Kidney capillary endothelial cell (primary cell): ENCODE measurements at regions not wholly inside any gene's neighbourhood (a gene's known extent, or its start where the extent isn't known, plus 50 kb on each side); places are given as distances from the start of the nearest gene placed in this dataset.

ENCODE experiments used
- DNase-seq: peaks from one replicate; pipeline ENCODE4 v3.0.0-alpha.2; 2018; ENCODE audit warnings: low spot score

DNA sequence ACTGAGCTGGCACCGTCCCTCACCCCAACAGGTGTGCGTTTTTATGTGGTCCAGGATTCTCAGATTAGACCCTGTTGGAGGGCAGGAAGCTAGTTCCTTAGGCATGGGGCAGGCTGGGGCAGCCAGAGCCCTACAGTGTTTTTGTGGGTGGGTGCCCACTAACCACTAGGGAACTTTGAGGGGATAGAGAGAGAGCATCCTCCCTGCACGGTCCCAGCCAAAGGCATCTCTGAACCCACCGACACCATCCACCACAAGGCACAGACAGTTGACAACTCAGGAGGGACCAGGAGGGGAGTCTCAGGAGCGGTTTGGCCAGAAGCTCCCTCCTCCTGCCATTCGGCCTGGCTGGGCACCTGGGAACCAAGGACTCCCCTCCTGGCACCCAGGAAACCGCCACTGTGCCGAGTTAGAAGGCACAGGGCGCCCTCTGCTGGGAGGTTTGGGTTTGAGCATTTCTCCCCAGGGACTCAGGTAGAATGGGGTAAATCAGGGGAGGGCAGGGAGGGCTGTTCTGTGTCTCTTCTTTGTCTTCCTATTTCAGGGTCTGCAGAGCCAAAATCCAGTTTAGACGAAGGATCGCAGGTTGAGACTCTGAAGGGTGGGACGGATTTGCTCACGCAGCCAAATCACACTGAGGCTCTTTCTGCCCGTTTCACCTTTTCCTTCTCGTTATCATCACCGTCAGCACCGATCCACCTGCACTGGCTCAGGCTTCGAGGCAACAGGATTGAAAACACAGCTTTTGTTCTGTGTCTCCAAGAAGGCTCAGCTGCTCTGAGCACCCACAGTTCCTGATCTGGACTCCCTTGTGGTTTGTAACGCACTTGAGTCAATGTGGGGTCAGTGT is 84.8 kb upstream of the COL13A1 start:
- no peak for DNase-seq

DNA sequence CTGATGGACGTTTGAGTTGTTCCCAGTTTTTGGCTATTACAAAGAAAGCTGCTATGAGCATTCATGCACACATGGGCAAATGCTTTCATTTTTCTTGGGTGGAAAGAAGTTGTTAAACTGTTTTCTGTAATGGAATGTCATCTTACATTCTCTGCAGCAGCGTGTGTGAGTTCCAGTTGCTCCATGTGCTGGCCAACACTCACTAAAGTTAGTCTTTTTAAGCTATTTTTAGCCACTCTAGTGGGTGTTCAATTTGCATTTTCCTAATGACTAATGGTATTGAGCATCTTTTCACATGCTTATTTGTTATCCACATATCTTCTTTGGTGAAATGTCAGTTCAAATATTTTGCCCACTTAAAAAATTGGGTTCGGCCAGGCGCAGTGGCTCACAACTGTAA is 82.8 kb upstream of the COL13A1 start:
- DNase-seq, result no peak

DNA sequence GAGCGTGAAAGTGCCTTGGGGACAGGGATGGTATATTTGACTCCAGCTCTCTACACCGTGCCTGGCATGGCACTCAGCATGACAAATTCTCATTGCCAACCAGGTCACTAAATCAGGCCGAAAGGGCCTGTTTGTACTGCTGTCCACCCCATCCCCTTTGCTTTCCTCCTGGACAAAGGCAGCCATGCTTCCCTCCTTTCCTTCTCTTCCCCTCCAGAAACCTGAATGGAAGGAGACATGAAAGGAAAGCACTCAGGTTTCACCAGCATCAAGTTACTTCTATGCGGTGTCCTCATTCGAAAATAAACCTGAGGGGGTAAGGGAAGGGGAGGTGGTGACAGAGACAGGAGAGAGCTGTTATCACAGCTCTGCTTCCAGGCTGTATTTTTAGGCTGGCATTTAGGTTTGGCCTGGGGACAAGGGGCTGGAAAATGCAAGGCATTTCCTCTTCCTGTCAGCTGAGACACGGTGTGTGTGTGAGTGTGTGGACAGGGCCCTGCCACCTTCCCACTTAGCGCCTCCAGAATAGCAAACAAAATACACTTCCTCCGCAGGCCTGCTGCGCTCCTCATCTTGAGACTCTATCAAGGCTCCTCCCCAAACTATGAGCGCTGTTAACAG is 79.9 kb upstream of the COL13A1 start:
- peak; percentile 82 for DNase-seq

DNA sequence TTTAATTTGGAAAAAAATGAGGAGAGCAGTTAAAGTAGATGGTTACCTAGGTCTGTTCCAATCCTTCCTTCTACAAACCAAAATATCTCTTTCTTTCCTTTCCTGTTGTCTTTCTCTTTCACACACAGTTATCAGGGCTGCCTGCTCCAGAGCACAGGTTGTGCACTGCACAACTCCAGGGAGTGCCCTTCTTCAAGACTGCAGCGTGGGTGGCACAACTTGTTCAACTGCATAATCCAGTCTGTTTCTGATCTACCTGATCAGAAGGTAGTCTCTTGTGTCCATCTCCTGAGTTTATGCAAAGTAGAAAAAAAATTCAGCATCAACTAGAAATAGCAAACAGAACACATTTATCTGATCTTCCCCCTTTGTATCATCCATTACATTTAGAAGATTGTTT is 78.1 kb upstream of the COL13A1 start:
- DNase-seq, result no peak

DNA sequence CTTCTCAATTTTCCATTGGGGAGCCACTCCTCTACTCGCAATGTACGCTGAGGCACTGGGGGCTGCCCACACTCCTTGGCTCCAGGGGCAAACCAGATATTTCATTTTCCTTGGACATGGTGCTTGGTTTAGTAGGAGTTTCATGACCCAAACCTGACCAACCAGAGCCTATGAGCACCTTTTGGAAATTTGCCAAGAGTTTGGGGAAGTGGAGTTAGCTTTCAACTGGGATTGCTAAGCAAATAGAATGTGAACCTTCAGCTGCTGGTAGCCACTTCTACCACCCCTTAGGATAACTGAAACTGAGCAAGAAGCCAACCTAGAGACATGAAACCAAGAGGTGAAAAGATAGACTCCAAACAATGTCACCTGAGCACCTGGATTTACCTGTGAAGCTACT is 74.9 kb upstream of the COL13A1 start:
- DNase-seq, result no peak

DNA sequence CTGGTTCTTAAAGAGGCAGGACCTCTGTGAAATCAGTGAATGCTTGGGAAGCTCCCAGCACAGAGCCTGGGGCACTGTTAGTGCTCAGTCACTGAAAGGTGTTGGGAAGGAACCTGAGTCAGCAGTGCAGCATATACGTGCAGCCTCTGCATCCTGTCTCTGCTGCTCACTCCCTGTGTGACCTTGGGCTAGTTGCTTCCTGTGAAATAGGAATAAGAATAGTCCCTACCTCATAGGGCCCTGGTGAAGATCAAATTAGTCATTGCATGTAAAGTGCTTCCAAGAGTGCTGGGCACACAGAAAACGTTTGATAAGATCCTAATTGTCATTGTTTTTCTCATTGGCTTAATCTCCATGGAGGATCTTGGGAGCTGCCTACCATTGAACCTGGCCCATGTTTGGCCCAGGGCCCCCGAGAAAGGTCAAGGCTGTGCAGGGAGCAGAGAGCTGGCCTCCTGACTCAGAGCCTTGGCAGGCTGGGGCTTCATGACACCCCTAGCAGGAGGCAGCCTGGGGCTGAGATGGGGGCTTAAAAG is 73.3 kb upstream of the COL13A1 start:
- DNase-seq, result peak; percentile 99

DNA sequence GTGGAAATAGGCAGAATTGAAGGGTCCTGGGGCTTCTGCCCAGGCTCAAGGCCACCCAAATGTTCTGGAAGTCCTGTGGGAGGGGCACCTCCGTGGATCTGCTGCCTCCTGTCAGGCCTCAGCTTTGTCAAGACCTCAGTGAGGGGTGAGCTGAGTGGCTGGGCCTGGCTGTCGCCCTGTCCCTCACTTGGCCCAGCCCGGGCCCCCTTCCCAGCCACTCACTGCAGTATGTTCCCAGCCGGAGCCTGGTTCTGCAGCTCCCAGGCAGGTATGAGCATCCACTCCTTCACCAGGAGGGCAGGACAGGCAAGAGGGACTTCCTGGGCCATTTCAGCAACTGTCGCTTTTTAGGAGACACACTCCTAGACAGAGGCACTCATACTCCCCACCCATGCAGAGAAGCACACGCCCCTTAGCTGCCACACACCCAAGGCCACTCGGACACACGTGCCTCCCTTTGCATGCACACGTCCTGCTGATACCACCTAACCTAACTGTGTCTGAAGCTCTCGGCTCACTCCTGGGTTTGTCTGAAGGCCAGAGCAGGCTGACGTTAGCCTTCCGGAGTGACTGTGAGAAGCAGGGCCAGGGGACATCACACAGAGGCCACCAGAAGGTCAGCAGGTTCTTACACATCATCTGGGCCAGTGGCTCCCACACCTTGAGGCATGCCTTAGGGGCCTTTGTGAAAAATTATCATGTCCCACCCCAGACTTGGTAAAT is 72.2 kb upstream of the COL13A1 start:
- DNase-seq, result no peak

DNA sequence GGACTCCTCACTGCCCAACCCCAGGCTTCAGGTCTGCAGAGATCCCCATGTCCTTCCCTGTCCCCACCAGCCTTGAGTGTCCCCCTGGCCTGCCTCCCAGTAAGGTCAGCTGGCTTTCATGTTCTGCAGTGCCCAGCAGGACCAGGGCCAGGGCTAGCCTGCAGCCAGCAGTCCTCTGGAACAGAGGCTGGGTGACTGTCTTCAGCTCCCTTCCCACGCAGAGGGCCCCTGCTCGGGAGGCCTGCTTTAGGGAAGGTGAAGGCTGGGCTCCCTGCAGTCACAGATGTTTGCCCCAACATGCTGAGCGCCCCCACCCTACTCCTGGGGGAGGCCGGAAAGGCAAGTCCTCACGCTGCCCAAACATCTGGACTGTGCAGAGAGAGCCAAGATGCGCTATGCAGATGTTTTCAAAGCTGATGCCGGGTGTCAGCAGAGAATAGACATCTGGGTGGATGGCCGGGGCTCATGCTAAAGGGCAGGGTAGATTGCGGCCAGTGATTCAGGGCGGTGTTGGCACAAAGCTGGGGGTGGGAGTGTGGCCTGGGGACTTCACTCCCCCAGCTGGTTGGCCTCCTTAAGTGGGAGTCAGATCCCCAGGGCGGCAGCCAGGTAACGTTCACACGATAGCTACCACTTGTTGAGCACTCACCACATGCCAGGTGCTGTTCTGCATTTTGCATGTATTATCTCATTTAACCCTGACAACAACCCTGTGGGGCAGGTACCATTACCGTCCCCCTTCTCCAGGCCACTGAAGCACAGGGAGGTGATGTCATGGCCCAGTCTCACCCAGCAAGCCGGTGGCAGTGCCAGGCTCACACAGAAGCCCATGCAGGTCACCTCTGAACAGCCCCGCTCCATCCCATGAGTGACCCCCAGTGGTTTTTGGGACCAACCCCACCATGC is 71.2 kb upstream of the COL13A1 start:
- DNase-seq, result no peak

DNA sequence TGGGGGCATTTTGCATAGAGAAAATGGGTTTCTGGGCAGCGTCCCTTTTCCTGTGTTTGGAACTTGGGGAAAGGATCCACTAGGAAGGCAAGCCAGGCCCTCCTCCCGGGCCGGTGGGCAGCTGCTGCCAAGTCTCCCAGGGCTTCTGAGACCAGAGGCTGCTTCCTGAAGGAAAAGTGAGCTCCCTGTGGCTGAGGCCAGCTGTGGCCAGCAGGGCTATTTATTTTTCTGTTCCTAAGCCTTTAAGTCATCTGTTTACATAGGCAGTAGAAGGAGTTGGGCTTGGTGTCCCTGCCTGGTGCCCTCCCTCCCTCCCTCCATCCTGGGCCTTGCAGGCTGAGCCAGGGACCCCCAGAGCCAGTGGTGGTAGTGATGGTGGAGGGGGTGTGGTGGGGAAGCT is 70.5 kb upstream of the COL13A1 start:
- no peak for DNase-seq

DNA sequence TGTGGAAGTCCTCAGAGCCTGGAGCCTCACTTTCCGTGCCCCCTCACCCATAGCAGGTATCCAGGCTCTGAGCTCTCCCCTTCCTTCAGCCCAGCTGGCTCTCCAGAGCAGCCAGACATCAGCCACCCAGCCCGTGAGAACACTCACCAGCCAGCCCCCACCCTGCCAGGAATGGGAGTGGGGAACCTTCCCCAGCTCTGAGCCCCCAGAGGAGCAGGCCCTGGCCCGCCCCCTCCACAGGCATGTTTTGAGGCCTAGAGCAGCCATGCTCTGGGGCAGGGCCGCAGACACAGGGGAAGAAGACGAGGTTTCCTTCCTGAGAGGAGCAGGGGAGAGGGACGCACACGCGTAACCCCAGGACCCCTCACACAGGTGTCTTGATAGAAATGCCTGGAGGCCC is 70.0 kb upstream of the COL13A1 start:
- DNase-seq, result no peak

DNA sequence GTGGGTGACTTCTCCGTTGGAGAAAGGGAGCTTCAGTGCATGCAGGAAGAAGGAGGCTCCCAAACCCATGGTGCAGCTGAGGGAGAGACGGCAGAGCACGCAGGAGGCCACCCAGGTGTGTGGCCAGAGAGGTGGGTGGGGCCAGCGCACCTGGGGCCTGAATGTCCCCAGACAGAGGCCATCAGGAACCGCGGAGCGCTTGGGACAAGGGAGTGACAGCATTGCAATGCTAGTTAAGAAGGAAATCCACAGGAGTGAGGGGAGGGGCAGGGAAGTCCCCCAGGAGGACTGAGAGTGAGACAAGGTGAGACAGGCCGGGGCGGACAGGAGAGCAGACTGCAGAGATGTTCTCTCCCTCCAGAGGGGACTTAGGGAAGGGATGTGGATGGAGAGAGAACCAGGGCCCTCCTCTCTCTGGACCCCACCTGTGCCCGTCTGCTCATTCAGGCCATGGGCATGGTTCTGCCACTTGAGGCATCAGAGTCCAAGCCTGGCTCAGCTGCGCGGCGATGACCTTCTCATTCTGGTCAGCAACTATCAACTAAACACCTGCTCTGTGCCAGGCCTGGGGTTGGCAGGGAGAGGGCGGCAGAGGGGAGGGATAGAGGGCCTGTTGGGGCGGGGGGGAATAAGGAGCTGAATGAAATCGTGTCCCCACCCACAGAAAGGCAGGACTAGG is 69.4 kb upstream of the COL13A1 start:
- no peak for DNase-seq

DNA sequence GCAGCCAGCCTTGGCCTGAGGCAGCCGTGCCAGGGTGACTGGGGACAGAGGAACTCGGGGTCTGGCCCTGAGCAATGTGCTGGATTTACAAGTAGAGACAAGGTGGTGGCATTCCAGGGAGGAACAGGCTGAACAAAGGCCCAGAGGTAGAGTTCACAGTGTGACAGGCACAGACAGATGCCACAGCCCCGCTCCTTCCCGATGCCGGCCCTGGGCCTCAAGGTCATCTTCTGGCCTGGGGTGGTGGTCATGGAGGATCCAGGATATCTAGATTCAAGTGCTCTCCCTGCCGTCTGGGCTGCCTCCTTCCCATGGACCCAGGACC is 68.9 kb upstream of the COL13A1 start:
- no peak for DNase-seq

DNA sequence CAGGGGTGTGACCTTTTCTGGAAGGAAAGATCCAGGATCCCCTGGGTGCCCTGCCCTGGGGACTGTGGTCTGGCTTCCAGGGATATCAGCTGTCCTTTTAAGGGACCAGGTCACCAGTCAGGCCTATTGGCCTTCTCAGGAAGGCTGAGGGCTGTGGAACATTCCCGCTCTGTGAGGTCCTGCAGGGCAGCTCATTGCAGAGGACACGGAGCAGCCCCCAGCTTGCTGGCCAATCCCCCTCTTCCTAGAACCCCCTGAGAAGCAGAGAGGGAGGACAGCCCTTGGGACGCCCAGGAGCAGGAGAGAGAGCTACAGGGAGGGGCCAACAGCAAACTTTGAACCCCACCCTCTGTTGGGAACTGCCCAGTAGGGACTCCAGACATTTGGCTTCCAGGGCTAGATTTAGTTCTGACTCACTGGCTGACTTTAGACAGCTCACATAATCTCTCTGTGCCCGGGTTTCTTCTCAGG is 67.9 kb upstream of the COL13A1 start:
- peak; percentile 37 for DNase-seq

DNA sequence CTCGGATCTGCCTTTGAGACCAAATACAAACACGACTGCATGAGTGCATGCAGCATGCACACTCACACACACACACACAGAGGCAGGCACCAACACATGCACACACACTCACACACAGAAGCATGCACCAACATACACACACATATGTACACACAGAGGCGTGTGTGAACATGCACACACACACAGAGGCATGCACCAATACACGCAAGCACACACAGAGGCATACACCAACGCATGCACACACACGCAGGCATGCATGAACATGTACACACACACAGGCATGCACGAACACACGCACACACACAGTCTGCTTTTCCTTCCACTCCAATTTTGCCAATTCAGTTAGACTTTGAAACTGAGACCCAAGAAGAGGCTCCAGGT is 67.3 kb upstream of the COL13A1 start:
- no peak for DNase-seq

DNA sequence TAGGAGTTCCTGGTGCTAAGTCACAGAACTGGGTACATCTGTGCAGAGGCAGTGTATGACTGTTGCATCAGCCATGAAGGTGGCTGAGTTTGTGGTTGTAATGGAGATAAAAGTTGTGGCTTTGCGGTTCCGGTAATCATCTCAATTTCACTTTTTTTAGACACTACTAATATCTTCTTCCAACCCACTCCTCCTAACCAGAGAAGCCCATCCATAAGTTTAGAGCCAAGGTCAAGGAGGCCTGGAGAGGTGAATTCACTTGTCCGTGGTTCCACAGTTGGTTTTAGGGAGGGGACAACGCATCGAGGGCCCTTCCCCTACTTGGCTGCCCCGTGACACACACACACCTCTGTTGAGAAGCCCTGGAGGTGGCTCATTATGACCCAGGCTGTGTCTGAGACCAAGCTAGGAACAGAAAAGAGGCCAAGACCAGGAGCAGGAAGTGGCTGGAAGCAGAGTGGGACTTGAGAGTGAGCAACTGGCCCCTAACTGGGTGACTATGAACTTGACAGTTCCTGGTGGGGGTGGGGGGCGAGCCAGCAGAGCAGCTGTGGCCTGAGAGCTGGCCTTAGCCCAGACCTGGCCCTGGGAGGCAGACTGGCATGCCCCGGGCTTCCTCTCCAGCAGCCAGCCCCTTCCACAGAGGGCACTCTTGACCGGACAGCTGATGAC is 66.8 kb upstream of the COL13A1 start:
- peak; percentile 36 for DNase-seq

DNA sequence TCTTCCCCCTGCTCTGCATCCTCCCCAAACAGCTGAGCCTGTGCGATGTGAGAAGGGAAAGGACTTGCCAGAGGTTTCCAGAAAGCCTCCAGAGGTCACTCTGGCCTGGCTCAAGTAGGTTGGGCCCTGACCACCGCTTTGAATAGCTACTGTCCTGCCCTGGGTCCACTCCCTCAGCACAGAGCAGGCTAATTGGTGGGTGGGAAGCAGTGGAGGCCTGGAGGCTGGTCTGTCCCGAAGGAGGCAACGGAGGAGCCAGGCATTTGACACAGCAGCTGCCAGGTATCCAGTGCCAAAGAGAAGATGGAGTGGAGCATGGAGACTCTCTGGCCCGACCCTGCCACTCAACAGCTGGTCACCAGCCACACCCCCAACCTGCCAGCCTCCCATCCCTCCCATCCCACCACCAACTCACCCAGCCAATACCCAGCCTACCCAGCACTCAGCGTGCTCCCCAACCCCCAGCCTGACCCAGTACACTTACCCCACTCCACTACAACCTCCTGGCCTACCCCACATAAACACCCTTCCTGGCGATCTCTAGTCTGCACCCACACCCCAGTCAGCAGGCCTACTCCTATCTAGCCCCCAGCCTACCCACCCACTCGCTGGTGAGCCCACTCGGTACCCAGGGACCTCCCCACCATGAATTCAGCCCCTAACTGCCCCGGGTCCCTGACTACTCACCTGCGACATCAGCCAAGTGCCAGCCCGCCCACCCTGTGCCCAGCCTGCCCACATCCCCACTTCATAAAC is 64.6 kb upstream of the COL13A1 start:
- DNase-seq, result no peak

DNA sequence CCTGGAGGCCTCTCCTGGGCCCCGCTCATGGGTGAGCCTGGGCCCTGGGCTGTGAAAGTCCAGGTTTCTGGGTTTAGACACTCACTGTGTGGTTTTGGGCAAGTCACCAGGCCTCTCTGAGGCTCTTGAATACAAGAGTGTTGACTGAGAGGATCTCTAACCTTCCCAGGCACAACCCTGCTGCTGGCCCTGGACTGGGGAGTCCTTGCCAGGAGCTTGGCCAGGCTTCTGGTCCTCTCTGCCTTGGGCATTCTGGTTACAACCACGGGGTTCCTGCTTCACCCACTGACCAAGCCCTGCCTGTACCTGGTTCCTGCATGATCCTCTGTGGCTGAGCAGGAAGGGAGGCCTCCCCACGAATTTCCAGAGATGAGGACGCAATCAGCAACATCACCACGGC is 63.6 kb upstream of the COL13A1 start:
- DNase-seq, result no peak

DNA sequence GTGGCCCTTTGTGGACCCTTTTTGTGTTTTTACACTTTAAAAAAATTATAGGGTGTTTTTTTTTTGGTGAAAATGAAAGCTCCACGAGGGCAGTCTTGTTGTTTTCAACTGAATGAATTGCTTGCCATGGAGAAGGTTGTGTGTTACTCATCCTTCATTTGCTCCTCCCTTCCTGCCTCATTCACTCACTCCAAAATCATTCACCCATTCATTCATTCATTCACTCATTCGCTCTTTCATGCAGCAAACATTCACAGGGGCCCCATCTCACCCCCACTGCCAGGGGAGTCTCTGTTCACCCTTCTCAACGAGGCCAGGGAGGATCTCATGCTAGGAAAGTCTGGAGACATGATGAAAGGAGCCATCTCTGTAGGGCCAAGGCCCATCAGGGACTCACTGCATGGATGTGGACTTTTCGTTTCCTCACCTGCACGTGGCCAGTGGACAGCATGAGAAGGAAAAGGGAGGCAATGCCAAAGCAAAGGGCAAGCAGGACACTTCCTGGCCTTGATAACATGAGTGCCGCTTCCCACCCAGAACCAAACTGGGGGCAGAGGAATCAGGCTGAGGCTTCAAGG is 62.8 kb upstream of the COL13A1 start:
- no peak for DNase-seq

DNA sequence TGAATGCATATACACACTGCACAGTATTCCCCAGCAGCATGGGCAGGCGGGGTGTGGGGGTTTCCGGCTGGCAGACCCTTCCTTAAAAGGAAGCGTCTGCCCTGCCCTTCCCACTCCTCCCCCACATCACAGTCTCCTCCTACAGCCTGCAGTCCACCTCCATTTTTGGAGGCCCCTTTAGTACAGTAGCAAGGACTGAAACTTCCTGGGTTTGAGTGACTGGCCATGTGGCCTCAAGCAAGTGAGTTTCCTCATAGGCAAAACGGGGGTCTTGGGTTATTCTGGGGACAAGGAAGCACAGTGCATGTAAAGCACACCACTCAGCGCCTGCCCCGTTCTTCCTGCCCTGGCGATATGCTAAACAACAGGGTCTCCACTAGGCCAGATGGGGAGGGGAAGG is 62.1 kb upstream of the COL13A1 start:
- DNase-seq, result no peak

DNA sequence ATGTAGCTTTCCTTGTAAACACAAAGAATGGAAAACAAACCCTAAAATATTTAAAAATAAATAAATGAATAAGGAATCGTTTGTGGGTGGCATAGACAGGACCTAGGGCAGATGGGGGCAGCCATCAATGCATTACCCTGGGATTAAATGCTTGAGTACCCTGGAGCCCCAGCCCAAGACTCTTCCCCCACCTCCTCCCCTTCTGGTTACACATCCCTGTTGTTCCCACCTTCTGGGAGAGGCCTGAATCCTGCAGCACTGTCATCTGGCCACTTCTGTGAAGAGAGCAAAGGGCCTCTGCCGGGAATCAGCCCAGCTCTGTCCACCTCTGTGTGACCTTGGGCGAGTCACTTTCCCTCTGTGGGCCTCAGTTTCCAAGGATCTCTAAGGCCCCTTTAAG is 61.6 kb upstream of the COL13A1 start:
- no peak for DNase-seq
